Osteocyte (in vitro differentiated cells): ENCODE measurements at regions not wholly inside any gene's neighbourhood (a gene's known extent, or its start where the extent isn't known, plus 50 kb on each side); places are given as distances from the start of the nearest gene placed in this dataset.

Source experiments
- DNase-seq: peaks from one replicate; pipeline ENCODE4 v3.0.0; 2021; ENCODE audit warnings: mixed read lengths; ENCODE audit not compliant: unreplicated experiment; ENCODE audit errors: extremely low spot score
- H3K27ac Mint-ChIP-seq: one replicate; pipeline ENCODE4 v1.8.0; 2021; ENCODE audit warnings: mild to moderate bottlenecking, mixed read lengths; ENCODE audit not compliant: unreplicated experiment
- H3K27me3 Mint-ChIP-seq: one replicate; pipeline ENCODE4 v1.8.0; 2021; ENCODE audit warnings: mixed read lengths; ENCODE audit not compliant: unreplicated experiment
- H3K36me3 Mint-ChIP-seq: one replicate; pipeline ENCODE4 v1.8.0; 2021; ENCODE audit warnings: mixed read lengths; ENCODE audit not compliant: unreplicated experiment
- H3K4me1 Mint-ChIP-seq: one replicate; pipeline ENCODE4 v1.8.0; 2021; ENCODE audit warnings: mixed read lengths; ENCODE audit not compliant: unreplicated experiment
- H3K4me3 Mint-ChIP-seq: one replicate; pipeline ENCODE4 v1.8.0; 2021; ENCODE audit warnings: mild to moderate bottlenecking, moderate library complexity, mixed read lengths; ENCODE audit not compliant: unreplicated experiment
- H3K9me3 Mint-ChIP-seq: one replicate; pipeline ENCODE4 v1.8.0; 2021; ENCODE audit warnings: mixed read lengths; ENCODE audit not compliant: unreplicated experiment
- CTCF ChIP-seq: fragments of 200-600 bp; sonication (generic); IDR thresholded peaks from 2 replicates; pipeline ENCODE4 v1.5.0; 2021; ENCODE audit warnings: antibody characterized with exemption, mild to moderate bottlenecking, moderate library complexity

- TF ChIP-seq CTCF: no peak
- Mint-ChIP-seq H3K4me3 (no peak overlapping the region), H3K4me1 (no peaks in the 10 kb centered on the region), H3K27me3 (no peaks in the 10 kb centered on the region), H3K27ac (no peak overlapping the region), H3K9me3 (peaks cover 6% of the 10 kb centered on the region), H3K36me3 (no peaks in the 10 kb centered on the region)
- DNase-seq: no peak
These were observed 134.1 kb upstream of the PLSCR5 start for GRCh38 chr3:146739203-146739671.

GRCh38 chr3:146732325-146732724, 127.2 kb upstream of the PLSCR5 start:
- H3K36me3 Mint-ChIP-seq: no peaks in the 10 kb centered on the region
- no peak for TF ChIP-seq CTCF
- peaks cover 16% of the 10 kb centered on the region for H3K9me3 Mint-ChIP-seq
- no peak for DNase-seq
- H3K27me3 Mint-ChIP-seq: no peaks in the 10 kb centered on the region
- H3K4me3 Mint-ChIP-seq: no peak overlapping the region
- no peaks in the 10 kb centered on the region for H3K4me1 Mint-ChIP-seq
- no peak overlapping the region for H3K27ac Mint-ChIP-seq

- DNase-seq: no peak
- Mint-ChIP-seq H3K36me3 (no peaks in the 10 kb centered on the region), H3K4me3 (no peak overlapping the region), H3K4me1 (peaks cover 3% of the 10 kb centered on the region), H3K27me3 (no peaks in the 10 kb centered on the region), H3K9me3 (no peaks in the 10 kb centered on the region), H3K27ac (no peak overlapping the region)
- no peak for TF ChIP-seq CTCF
These were observed 110.0 kb upstream of the PLSCR5 start for GRCh38 chr3:146715170-146715569.

GRCh38 chr3:146712806-146713205, 107.7 kb upstream of the PLSCR5 start:
- H3K36me3 Mint-ChIP-seq: no peaks in the 10 kb centered on the region

GRCh38 chr3:146709969-146710368, 104.8 kb upstream of the PLSCR5 start:
- H3K27me3 Mint-ChIP-seq: no peaks in the 10 kb centered on the region
- H3K27ac Mint-ChIP-seq: no peak overlapping the region
- H3K36me3 Mint-ChIP-seq: no peaks in the 10 kb centered on the region
- DNase-seq: no peak
- H3K4me3 Mint-ChIP-seq: no peak overlapping the region
- no peaks in the 10 kb centered on the region for H3K9me3 Mint-ChIP-seq
- H3K4me1 Mint-ChIP-seq: peaks cover 8% of the 10 kb centered on the region
- TF ChIP-seq CTCF: no peak

More at GRCh38 chr3:146712806-146713205, 107.7 kb upstream of the PLSCR5 start:
- no peak overlapping the region for H3K27ac Mint-ChIP-seq
- peaks cover 6% of the 10 kb centered on the region for H3K4me1 Mint-ChIP-seq
- no peak for TF ChIP-seq CTCF
- H3K27me3 Mint-ChIP-seq: no peaks in the 10 kb centered on the region
- no peak for DNase-seq
- H3K9me3 Mint-ChIP-seq: no peaks in the 10 kb centered on the region
- no peak overlapping the region for H3K4me3 Mint-ChIP-seq
